Gastrocnemius medialis (tissue), 4 donors: ENCODE measurements at regions not wholly inside any gene's neighbourhood (a gene's known extent, or its start where the extent isn't known, plus 50 kb on each side); places are given as distances from the start of the nearest gene placed in this dataset.
"Not testable (repeated sequence)": the region's sequence is repeated elsewhere in the genome, so short reads cannot be mapped to it uniquely, and the experiment has no call there.

Experiments used
- ATAC-seq, 2 donors: fragments of 150-250 bp; one replicate each; pipeline ENCODE4 v1.9.1; 2016
- DNase-seq, 2 donors: peaks; one replicate each; pipeline ENCODE4 v3.0.0-alpha.2; 2019
- H3K27ac ChIP-seq, 4 donors: fragments of 200-600 bp; sonication (generic); 1 replicate in 1 of 4; 2 replicates in 3 of 4; pipeline ENCODE4 v1.5.1; 2016 to 2018; ENCODE audit warnings: mild to moderate bottlenecking in 2 of 4, moderate library complexity in 1 of 4
- H3K27me3 ChIP-seq, 3 donors: fragments of 200-600 bp; sonication (generic) in 2 of 3; 1 replicate in 1 of 3; 2 replicates in 2 of 3; pipeline versions ENCODE4 v1.5.1 to v1.6.0; 2016 to 2019; ENCODE audit warnings: mild to moderate bottlenecking in 1 of 3, moderate library complexity in 1 of 3
- H3K36me3 ChIP-seq, 2 donors: fragments of 200-600 bp; sonication (generic) in 1 of 2; one replicate each; pipeline ENCODE4 v1.5.1; 2017 to 2018
- H3K4me1 ChIP-seq, 2 donors: fragments of 200-600 bp; sonication (generic) in 1 of 2; one replicate each; pipeline ENCODE4 v1.5.1; 2016 to 2017; ENCODE audit warnings: mild to moderate bottlenecking in 2 of 2
- H3K4me3 ChIP-seq, 4 donors: fragments of 200-600 bp; sonication (generic) in 3 of 4; 1 replicate in 1 of 4; 2 replicates in 3 of 4; pipeline ENCODE4 v1.5.1; 2016 to 2019; ENCODE audit warnings: mild to moderate bottlenecking in 2 of 4
- H3K9me3 ChIP-seq, 3 donors: fragments of 200-600 bp; sonication (generic) in 2 of 3; 1 replicate in 1 of 3; 2 replicates in 2 of 3; pipeline ENCODE4 v1.5.1; 2016 to 2019
- CTCF ChIP-seq, 5 experiments: fragments of 450-650 bp in 3 of 5; fragments of 200-600 bp in 2 of 5; sonication (generic) in 2 of 5; IDR thresholded peaks in 4 of 5; conservative IDR thresholded peaks in 1 of 5; 1 replicate in 4 of 5; 2 replicates in 1 of 5; pipeline ENCODE4 v1.5.1; 2016 to 2019; ENCODE audit warnings: antibody characterized with exemption in 5 of 5, mild to moderate bottlenecking in 3 of 5, moderate library complexity in 3 of 5
- POLR2A ChIP-seq, 2 donors: fragments of 450-650 bp; IDR thresholded peaks; one replicate each; pipeline ENCODE4 v1.6.1; 2017; ENCODE audit warnings: antibody characterized with exemption in 2 of 2, mild to moderate bottlenecking in 2 of 2, moderate library complexity in 2 of 2
- in situ Hi-C, 4 donors: fragments of 200-750 bp; cut with MboI; loops; one replicate each; pipeline versions ENCODE4 v1.15.0 to v1.8.0; 2017; ENCODE audit warnings: low sequenced_read_pairs in 4 of 4
- intact Hi-C: fragments of 100-400 bp; cut with DNase I; formaldehyde crosslinking; loops from one replicate; pipeline ENCODE4 v1.15.1; 2023; ENCODE audit warnings: low total_unique reads

DNA sequence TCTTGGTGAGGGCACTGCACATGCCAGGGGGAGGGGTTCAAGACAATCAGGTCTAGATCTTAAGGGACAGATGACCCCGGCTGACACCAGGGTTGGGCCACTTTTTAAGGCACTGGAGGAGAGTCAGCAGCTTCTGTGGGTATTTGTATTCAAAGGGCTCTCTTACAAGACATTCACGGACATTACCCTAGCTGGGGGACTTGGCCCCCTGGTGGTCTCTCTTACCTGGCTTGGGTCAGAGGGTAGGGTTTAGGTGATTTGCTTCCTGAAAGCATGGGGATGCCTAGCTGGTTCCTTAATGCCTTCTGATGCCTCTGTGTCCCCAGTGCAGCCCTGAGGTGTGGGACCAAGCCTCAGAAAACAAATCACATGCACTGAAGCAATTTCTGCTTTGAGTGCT, 354.7 kb downstream of the CDC5L start:
- Histone ChIP-seq H3K9me3 (no peaks in the 10 kb centered on the region), H3K4me3 (no peak overlapping the region), H3K4me1 (no peaks in the 10 kb centered on the region), H3K27me3 (no peaks in the 10 kb centered on the region), H3K36me3 (no peaks in the 10 kb centered on the region), H3K27ac (no peak overlapping the region)
- no peak for DNase-seq
- intact Hi-C loops, result no loop called here
- no peak for TF ChIP-seq CTCF (IDR thresholded peaks at IDR 0.05 in 4 of 5, conservative IDR thresholded peaks at IDR 0.05 in 1 of 5)
- in situ Hi-C loops, result no loop called here
- no peak for ATAC-seq

DNA sequence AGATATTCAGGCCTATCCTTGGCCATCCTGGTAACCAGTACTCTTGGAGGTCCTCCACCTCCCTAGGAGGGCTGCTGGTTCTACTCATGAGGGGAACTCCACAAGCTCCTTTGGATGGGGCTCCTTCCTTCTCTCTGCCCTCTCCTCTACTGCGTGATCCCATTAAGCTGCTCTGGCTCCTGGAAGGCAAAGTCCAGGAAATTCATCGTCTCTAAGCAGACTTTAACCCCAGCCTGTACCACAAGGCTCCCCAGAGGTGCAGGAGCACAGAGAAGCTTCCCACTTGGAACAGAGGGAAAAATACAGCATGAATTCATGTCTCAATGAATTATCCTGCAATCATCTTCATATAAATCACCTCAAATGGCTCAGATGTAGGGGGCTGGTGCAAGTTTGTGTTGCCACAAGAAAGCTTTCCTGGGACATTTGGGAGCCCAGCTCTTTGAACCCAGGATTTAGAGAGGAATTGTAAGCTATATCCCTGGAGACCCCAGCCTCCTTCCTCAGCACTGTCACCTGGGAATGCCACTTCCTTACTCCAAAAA, 355.4 kb downstream of the CDC5L start:
- no peak overlapping the region for H3K4me3 ChIP-seq
- ATAC-seq (no peak), DNase-seq (no peak)
- no peaks in the 10 kb centered on the region for H3K9me3 ChIP-seq
- no peaks in the 10 kb centered on the region for H3K4me1 ChIP-seq
- no peaks in the 10 kb centered on the region for H3K36me3 ChIP-seq
- H3K27me3 ChIP-seq, result no peaks in the 10 kb centered on the region
- no peak overlapping the region for H3K27ac ChIP-seq
- TF ChIP-seq POLR2A (IDR thresholded peaks at IDR 0.05) (no peak), CTCF (IDR thresholded peaks at IDR 0.05 in 4 of 5, conservative IDR thresholded peaks at IDR 0.05 in 1 of 5) (no peak)
- intact Hi-C loops, result no loop called here
- in situ Hi-C loops, result no loop called here

DNA sequence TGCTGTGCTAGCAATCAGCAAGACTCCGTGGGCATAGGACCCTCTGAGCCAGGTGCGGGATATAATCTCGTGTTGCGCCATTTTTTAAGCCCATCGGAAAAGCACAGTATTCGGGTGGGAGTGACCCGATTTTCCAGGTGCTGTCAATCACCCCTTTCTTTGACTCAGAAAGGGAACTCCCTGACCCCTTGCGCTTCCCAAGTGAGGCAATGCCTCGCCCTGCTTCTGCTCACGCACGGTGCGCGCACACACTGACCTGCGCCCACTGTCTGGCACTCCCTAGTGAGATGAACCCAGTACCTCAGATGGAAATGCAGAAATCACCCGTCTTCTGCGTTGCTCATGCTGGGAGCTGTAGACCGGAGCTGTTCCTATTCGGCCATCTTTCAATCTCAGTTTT, 372.6 kb downstream of the CDC5L start:
- DNase-seq, in situ Hi-C loops, H3K36me3 ChIP-seq, ATAC-seq, H3K4me1 ChIP-seq, H3K27me3 ChIP-seq, H3K27ac ChIP-seq, H3K9me3 ChIP-seq, H3K4me3 ChIP-seq, intact Hi-C loops: not testable (repeated sequence)

DNA sequence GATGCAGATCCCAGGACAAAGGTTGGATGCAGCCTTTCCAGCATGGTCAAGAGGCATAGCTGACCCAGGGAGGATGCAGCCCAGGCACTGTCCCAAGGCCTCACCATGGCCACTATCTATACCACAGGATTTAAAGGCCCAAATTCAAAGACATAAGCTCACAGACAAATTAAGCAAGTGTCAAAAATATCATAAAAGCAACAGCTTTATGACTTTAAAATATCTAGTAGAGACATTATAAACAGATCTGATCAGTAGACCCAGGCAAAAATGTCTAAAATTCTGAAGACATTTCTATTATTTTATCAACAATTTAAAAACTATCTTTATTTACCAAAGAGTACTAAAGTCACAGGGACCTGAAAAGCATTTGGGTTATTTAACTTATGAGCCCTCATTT, 373.5 kb downstream of the CDC5L start:
- Histone ChIP-seq H3K36me3 (no peaks in the 10 kb centered on the region), H3K27ac (no peak overlapping the region), H3K4me3 (peak overlapping the region in 1 of 4 donors; percentile 36), H3K4me1 (no peaks in the 10 kb centered on the region), H3K27me3 (no peaks in the 10 kb centered on the region), H3K9me3 (peaks cover 0 to 3% (median 0%) of the 10 kb centered on the region in 3 donors)
- no peak for TF ChIP-seq CTCF (IDR thresholded peaks at IDR 0.05 in 4 of 5, conservative IDR thresholded peaks at IDR 0.05 in 1 of 5)
- intact Hi-C loops (no loop called here), in situ Hi-C loops (no loop called here)
- ATAC-seq, result no peak
- no peak for DNase-seq

GRCh38 chr6:44762496-44762895, 375.0 kb downstream of the CDC5L start:
- Histone ChIP-seq H3K27me3 (no peaks in the 10 kb centered on the region), H3K36me3 (no peaks in the 10 kb centered on the region), H3K9me3 (peaks cover 0 to 3% (median 0%) of the 10 kb centered on the region in 3 donors), H3K27ac (no peak overlapping the region), H3K4me1 (no peaks in the 10 kb centered on the region), H3K4me3 (no peak overlapping the region)
- intact Hi-C loops (no loop called here), in situ Hi-C loops (no loop called here)
- DNase-seq (no peak), ATAC-seq (no peak)
- TF ChIP-seq POLR2A (IDR thresholded peaks at IDR 0.05) (no peak), CTCF (IDR thresholded peaks at IDR 0.05 in 4 of 5, conservative IDR thresholded peaks at IDR 0.05 in 1 of 5) (no peak)
